SH-SY5Y (cell line): ENCODE measurements at regions not wholly inside any gene's neighbourhood (a gene's known extent, or its start where the extent isn't known, plus 50 kb on each side); places are given as distances from the start of the nearest gene placed in this dataset.

Experiments used
- GATA2 ChIP-seq: IDR thresholded peaks from 2 replicates; pipeline ENCODE4 v1.6.1; 2011; ENCODE audit warnings: mild to moderate bottlenecking, low read depth, low read length
- GATA3 ChIP-seq: IDR thresholded peaks from 2 replicates; pipeline ENCODE4 v1.6.1; 2011; ENCODE audit warnings: low read depth, mild to moderate bottlenecking, low read length, moderate library complexity

GRCh38 chr2:30354150-30354549, 92.9 kb upstream of the LCLAT1 start:
- TF ChIP-seq GATA2 (no peak), GATA3 (no peak)

DNA sequence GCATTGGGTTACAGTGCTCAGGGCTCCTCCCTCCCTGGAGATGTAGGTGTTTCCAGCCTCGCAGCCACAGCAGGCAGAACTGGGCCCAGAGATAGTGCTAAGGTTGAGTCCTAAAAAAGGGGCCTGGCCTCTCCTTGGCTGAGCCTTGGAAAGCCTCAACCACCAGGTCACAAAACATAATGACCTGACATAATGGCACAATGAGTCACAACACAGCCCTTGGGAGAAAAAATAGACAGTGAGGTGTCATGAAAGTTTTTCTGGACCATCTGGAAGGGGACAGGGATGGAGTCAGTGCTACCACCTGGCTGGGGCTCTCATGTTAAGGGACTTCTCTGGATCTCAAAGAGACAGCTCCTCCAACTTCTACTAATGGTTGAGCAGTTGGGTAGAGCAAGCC, 92.4 kb upstream of the LCLAT1 start:
- no peak for TF ChIP-seq GATA2
- no peak for TF ChIP-seq GATA3

GRCh38 chr2:30355306-30355705, 91.7 kb upstream of the LCLAT1 start:
- no peak for TF ChIP-seq GATA2
- TF ChIP-seq GATA3, result no peak

DNA sequence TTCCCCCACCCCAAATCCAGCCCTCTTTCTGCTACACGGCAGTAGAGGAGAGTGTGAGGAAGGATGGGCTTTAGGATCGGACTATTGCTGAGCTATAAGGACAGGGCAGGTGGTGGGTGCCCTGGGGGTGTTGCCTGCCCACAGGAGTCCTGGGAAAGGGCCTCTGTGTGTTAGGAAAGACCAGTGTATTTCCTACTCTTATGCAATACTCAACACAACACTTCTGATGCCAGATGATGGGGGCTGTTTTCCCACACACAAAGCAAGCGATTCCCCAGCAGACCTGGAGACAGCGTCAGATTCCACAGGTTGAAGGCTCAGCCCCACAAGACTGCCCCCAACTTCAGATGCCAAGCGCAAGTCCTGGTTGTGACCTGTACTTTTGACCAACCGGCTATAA, 91.0 kb upstream of the LCLAT1 start:
- TF ChIP-seq GATA3, result no peak
- no peak for TF ChIP-seq GATA2

DNA sequence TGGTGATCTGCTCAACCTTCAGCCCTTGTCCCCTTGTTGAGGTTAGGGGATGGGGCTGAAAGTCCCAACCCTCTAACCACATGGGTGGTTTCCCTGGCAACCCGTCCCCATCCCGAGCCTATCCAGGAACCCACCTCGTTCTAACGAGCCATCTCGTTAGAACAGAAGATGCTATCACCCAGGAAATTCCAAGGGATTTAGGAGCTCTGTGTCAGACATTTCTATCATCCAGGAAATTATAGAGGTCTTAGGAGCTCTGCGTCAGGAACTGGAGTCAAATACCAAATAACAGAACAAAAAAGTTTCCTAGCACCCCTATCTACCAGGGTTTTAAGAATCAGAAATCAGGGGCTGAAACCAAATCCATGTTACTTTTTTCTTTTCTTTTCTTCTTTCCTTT, 90.3 kb upstream of the LCLAT1 start:
- TF ChIP-seq GATA3 (no peak), GATA2 (no peak)

- no peak for TF ChIP-seq GATA2
- no peak for TF ChIP-seq GATA3
Measured at GRCh38 chr2:30358351-30358750, 88.7 kb upstream of the LCLAT1 start.

GRCh38 chr2:30358842-30359241, 88.2 kb upstream of the LCLAT1 start:
- no peak for TF ChIP-seq GATA2
- no peak for TF ChIP-seq GATA3

- no peak for TF ChIP-seq GATA3
- TF ChIP-seq GATA2, result no peak
Measured at GRCh38 chr2:30359644-30360167, 87.3 kb upstream of the LCLAT1 start.

GRCh38 chr2:30361751-30362394, 85.2 kb upstream of the LCLAT1 start:
- TF ChIP-seq GATA3, result no peak
- no peak for TF ChIP-seq GATA2

DNA sequence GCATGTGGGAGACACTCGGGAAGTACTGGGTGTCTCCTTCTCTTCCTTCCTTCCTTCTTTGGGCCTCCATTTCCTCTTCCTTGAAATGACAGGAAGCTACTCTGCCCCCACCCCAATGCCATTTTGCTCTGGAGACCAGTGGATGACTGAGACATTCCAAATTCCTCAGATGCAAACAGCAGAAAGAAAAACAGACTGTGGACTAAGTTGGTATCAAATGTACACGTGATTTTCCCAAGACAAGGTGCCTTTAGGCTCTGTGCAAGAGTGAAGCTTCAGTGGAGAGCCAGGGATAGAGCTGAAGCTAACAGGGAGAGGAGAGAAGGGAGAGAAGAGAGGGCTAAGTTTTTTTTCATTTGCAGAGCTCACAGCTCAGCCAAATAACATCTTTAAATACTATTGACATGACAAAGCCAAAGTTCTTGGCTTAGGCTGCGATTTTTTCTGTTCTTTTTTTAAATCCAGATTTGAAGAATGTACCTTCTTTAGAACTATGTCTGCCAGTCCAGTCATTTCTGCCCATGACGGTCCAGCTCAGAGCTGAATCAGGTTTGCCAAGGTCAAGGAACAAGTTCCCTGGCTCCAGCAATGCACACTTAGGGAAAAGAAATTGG, 84.5 kb upstream of the LCLAT1 start:
- TF ChIP-seq GATA2, result no peak
- TF ChIP-seq GATA3, result no peak

GRCh38 chr2:30363406-30363805, 83.6 kb upstream of the LCLAT1 start:
- TF ChIP-seq GATA3, result no peak
- no peak for TF ChIP-seq GATA2

GRCh38 chr2:30365201-30365600, 81.8 kb upstream of the LCLAT1 start:
- TF ChIP-seq GATA3, result no peak
- TF ChIP-seq GATA2, result no peak

- TF ChIP-seq GATA3, result no peak
- TF ChIP-seq GATA2, result no peak
Measured at GRCh38 chr2:30366199-30366691, 80.8 kb upstream of the LCLAT1 start.

DNA sequence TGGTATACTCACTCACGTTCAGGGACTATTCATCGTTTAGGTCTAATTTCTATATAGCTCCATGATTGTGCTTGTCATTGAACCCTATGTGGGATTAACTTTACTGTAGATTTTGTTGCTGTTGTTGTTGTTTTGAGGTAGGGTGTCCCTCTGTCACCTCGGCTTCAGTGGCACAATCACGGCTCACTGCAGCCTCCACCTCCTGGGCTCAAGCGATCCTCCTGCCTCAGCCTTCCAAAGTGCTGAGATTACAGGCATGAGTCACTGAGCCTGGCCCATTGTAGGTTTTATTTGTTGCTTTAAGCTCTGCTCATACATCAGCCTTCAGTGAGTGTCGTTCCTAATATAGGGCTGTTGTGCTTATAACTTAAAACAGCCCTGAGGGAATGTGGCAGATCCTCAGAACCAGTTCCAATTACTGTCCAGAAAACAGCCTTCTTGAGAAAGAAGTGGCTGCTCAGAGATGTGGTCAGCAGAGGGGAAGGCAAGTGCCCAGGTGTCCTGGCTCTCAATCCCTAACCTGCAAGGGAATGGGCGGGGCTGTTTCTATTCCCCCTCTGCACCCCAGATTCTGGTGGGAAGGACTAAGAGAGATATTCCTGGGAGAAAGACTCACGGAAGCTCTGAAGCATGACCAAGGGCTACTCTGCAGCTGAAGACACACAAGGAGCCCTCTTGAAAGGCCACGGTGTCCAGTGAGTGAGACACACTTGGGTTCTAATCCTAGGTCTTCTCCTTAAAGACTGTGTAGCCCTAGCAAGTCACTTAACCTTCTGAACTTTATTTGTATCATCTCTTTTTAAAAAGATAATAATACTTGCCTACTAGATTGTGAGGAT, 79.6 kb upstream of the LCLAT1 start:
- TF ChIP-seq GATA3 (no peak), GATA2 (no peak)
